WI38 (cell line): ENCODE measurements at regions not wholly inside any gene's neighbourhood (a gene's known extent, or its start where the extent isn't known, plus 50 kb on each side); places are given as distances from the start of the nearest gene placed in this dataset.

Source experiments
- H3K4me3 ChIP-seq: 2 replicates; pipeline ENCODE4 v1.5.1; 2011; ENCODE audit warnings: low read depth, mild to moderate bottlenecking, control low read depth, low read length
- CTCF ChIP-seq: IDR thresholded peaks from 2 replicates; pipeline ENCODE4 v1.5.1; 2012; ENCODE audit warnings: low read depth, mild to moderate bottlenecking, control low read depth, low read length

- H3K4me3 ChIP-seq, result no peak overlapping the region
- TF ChIP-seq CTCF, result no peak
These were observed 149.7 kb downstream of the NOC3L start for GRCh38 chr10:94213001-94213530.

- H3K4me3 ChIP-seq, result no peak overlapping the region
- no peak for TF ChIP-seq CTCF
These were observed 148.8 kb downstream of the NOC3L start for GRCh38 chr10:94213980-94214379.

GRCh38 chr10:94214481-94214893 is 148.3 kb downstream of the NOC3L start:
- no peak overlapping the region for H3K4me3 ChIP-seq
- TF ChIP-seq CTCF, result no peak

- no peak for TF ChIP-seq CTCF
These were observed 146.5 kb downstream of the NOC3L start for GRCh38 chr10:94216201-94216600.

GRCh38 chr10:94217411-94217810 is 145.3 kb downstream of the NOC3L start:
- H3K4me3 ChIP-seq, result no peak overlapping the region
- no peak for TF ChIP-seq CTCF

More at GRCh38 chr10:94216201-94216600, 146.5 kb downstream of the NOC3L start:
- no peak overlapping the region for H3K4me3 ChIP-seq

GRCh38 chr10:94218493-94219183 is 144.1 kb downstream of the NOC3L start:
- TF ChIP-seq CTCF, result no peak
- no peak overlapping the region for H3K4me3 ChIP-seq

GRCh38 chr10:94219829-94220228 is 142.9 kb downstream of the NOC3L start:
- no peak for TF ChIP-seq CTCF
- H3K4me3 ChIP-seq, result no peak overlapping the region
